Left ventricle myocardium inferior (tissue), 1 donor: ENCODE measurements at regions not wholly inside any gene's neighbourhood (a gene's known extent, or its start where the extent isn't known, plus 50 kb on each side); places are given as distances from the start of the nearest gene placed in this dataset.

ENCODE experiments used
- DNase-seq: peaks from one replicate; pipeline ENCODE4 v3.0.0-alpha.2; 2020
- H3K27ac ChIP-seq: fragments of 200-600 bp; replicated peaks from 2 replicates; pipeline ENCODE4 v1.8.0; 2021
- H3K27me3 ChIP-seq: fragments of 200-600 bp; 2 replicates; pipeline ENCODE4 v1.8.0; 2021; ENCODE audit warnings: low read depth
- H3K36me3 ChIP-seq: fragments of 200-600 bp; 2 replicates; pipeline ENCODE4 v1.8.0; 2021
- H3K4me1 ChIP-seq: fragments of 200-600 bp; 2 replicates; pipeline ENCODE4 v1.8.0; 2021
- H3K4me3 ChIP-seq: fragments of 200-600 bp; 2 replicates; pipeline ENCODE4 v1.8.0; 2021; ENCODE audit warnings: mild to moderate bottlenecking, moderate library complexity
- H3K9me3 ChIP-seq: fragments of 200-600 bp; replicated peaks from 2 replicates; pipeline ENCODE4 v1.8.0; 2021
- intact Hi-C: fragments of 100-400 bp; cut with micrococcal nuclease; formaldehyde crosslinking; loops from one replicate; pipeline ENCODE4 v1.11.0; 2022
- TF ChIP-seq, protein P1 (sequence below): fragments of 200-600 bp; IDR thresholded peaks from 2 replicates; pipeline ENCODE4 v1.8.0; 2021; ENCODE audit warnings: antibody characterized with exemption, mild to moderate bottlenecking, borderline replicate concordance
- donor health status: DM: no; HTN: yes; CAD: no; lungs with severe emphysema.

DNA sequence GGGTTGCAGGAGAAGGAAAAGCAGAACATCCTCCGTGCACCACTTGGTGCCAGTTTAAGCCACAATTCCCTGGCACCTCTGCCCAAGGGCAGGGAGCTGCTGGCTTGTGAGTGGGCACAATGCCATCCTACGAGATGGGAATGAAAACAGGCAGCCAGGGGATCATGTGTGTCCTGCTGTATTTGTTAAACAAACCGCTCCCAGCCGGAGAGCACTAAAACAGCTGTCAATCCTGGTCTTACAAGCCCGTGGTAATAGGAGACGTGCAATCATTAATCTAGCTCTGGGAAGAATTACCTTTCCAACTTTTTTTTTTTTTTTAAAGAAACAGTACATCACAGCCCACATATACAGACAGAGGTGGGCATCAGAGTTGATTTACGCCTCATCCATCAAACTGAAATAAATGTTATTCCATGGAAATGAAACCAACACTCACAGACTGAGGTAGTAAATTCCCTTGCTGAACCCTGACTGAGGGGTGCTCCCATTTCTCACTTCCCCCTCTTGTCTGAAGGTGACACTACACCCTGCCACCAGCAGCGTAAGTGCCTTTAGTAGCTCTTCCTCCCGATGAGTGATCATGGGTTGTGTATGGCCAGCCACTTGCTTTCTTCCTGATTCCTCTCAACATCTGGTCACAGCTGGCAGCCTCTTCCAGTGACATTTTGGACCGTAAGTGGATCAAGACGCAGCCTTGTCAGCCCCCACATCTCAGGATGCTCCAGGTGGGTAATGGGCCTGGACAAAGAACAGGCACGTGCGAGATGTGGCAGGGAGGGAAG is 143.8 kb downstream of the TEX36 start:
- H3K9me3 ChIP-seq = no peaks in the 10 kb centered on the region
- TF ChIP-seq, protein P1, sequence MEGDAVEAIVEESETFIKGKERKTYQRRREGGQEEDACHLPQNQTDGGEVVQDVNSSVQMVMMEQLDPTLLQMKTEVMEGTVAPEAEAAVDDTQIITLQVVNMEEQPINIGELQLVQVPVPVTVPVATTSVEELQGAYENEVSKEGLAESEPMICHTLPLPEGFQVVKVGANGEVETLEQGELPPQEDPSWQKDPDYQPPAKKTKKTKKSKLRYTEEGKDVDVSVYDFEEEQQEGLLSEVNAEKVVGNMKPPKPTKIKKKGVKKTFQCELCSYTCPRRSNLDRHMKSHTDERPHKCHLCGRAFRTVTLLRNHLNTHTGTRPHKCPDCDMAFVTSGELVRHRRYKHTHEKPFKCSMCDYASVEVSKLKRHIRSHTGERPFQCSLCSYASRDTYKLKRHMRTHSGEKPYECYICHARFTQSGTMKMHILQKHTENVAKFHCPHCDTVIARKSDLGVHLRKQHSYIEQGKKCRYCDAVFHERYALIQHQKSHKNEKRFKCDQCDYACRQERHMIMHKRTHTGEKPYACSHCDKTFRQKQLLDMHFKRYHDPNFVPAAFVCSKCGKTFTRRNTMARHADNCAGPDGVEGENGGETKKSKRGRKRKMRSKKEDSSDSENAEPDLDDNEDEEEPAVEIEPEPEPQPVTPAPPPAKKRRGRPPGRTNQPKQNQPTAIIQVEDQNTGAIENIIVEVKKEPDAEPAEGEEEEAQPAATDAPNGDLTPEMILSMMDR = no peak
- no peaks in the 10 kb centered on the region for H3K4me1 ChIP-seq
- H3K27ac ChIP-seq = no peak overlapping the region
- intact Hi-C loops = no loop called here
- H3K27me3 ChIP-seq = peaks cover 28% of the 10 kb centered on the region
- no peak overlapping the region for H3K4me3 ChIP-seq
- peak; percentile 25 for DNase-seq
- H3K36me3 ChIP-seq = no peaks in the 10 kb centered on the region

DNA sequence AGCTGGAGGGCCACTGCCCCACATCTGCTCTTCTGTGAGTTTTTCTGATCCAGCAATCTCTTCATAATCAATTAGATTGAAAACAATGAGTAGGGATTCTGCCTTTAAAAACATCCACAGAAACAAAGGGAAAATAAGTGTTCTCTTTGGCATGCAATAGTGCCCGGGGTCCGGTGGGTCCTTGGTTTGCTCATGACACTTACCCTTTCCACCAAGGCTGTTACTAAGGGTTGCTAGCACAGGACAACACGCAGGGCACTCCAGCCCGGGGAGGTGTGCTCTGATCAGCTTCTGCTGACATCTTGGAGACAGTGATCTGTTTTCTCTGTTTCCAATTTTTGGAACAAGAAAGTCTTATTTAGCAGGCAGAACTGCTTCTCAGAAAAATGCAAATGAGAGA is 146.7 kb downstream of the TEX36 start:
- TF ChIP-seq, protein P1 = no peak
- H3K9me3 ChIP-seq = no peaks in the 10 kb centered on the region
- peaks cover 51% of the 10 kb centered on the region for H3K27me3 ChIP-seq
- intact Hi-C loops = no loop called here
- no peaks in the 10 kb centered on the region for H3K4me1 ChIP-seq
- H3K36me3 ChIP-seq = no peaks in the 10 kb centered on the region
- H3K4me3 ChIP-seq = no peak overlapping the region
- no peak for DNase-seq
- no peak overlapping the region for H3K27ac ChIP-seq

DNA sequence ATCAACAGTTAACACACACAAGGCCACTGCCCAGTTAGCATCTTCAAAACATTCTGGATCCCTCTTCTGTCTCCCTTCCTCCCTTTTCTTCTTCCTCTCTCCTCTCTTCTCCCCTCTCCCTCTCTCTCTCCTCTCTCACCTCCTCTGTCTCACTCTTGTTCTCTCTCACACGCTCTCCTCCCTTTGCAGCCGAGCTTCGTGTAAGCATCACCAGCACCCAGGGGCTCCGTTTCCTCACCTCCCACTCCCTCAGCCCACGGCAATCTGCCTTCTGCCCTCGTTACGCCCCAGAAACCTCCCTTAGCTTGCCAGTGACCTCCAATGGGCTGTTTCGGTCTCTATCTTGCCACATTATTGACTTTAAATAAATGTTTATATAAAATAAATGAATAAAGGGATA is 147.4 kb downstream of the TEX36 start:
- H3K27ac ChIP-seq = no peak overlapping the region
- no peak for DNase-seq
- H3K27me3 ChIP-seq = peaks cover 55% of the 10 kb centered on the region
- no peaks in the 10 kb centered on the region for H3K36me3 ChIP-seq
- no peaks in the 10 kb centered on the region for H3K9me3 ChIP-seq
- intact Hi-C loops = no loop called here
- no peaks in the 10 kb centered on the region for H3K4me1 ChIP-seq
- TF ChIP-seq, protein P1 = no peak
- no peak overlapping the region for H3K4me3 ChIP-seq

DNA sequence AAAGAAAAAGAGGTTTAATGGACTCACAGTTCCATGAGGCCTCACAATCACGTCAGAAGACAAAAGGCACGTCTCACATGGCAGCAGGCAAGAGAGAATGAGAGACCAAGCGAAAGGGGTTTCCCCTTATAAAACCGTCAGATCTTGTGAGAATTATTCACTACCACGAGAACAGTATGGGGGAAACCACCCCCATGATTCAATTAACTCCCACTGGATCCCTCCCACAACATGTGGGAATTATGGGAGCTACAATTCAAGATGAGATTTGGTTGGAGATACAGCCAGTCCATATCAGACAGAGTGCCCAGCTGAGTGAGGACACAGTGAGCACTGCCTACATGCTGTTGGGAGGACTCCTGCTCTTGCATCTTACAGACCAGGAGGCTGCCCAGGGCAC is 148.4 kb downstream of the TEX36 start:
- no peak overlapping the region for H3K27ac ChIP-seq
- no peak for DNase-seq
- H3K36me3 ChIP-seq = no peaks in the 10 kb centered on the region
- intact Hi-C loops = no loop called here
- peaks cover 66% of the 10 kb centered on the region for H3K27me3 ChIP-seq
- TF ChIP-seq, protein P1 = no peak
- no peaks in the 10 kb centered on the region for H3K4me1 ChIP-seq
- H3K9me3 ChIP-seq = no peaks in the 10 kb centered on the region
- no peak overlapping the region for H3K4me3 ChIP-seq

DNA sequence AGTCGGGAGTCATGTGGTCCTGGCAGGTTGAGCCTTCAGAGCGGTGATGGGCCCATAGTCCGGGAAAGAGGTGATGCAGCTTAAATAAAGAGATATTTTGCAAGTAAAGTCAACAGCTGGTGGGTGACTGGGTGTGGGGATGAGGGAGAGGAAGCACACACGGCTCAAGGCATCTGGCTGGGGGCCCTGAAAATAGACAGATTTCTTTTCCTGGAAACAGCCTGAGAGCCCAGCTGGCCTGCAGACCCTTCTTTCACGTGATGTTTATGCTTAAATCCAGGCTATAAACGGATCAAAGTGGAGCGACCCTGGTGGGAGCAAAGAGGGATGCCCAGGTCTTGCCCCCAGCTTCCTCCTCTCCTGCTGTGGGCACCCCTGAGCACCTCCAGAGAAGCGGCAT is 149.1 kb downstream of the TEX36 start:
- intact Hi-C loops = no loop called here
- Histone ChIP-seq H3K27ac (no peak overlapping the region), H3K36me3 (no peaks in the 10 kb centered on the region), H3K4me1 (no peaks in the 10 kb centered on the region), H3K27me3 (peaks cover 72% of the 10 kb centered on the region), H3K9me3 (no peaks in the 10 kb centered on the region), H3K4me3 (no peak overlapping the region)
- TF ChIP-seq, protein P1 = no peak
- DNase-seq = no peak
